ENCODE measurements at regions not wholly inside any gene's neighbourhood (a gene's known extent, or its start where the extent isn't known, plus 50 kb on each side); places are given as distances from the start of the nearest gene placed in this dataset.

DNA sequence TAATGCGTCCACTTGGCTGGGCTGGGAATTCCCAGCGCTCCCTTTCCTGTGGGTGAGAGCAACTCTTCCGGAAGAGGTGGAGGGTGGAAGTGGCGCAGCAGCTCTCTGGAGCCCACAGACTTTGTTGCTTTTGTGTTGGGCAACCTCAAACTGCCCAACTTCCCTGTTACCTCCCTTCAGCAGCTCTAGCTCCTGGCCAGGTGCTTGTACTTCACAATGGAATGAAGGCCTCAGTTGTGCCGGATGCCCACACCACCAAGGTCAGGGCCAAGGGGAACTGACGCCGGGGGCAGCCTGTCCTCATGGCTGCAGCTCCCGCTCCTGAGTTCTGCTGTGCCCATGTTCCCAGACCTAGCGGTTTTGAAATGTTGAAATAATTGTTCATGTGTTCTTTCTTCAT is 322.9 kb downstream of the GALR1 start:
- TF ChIP-seq, protein P1, sequence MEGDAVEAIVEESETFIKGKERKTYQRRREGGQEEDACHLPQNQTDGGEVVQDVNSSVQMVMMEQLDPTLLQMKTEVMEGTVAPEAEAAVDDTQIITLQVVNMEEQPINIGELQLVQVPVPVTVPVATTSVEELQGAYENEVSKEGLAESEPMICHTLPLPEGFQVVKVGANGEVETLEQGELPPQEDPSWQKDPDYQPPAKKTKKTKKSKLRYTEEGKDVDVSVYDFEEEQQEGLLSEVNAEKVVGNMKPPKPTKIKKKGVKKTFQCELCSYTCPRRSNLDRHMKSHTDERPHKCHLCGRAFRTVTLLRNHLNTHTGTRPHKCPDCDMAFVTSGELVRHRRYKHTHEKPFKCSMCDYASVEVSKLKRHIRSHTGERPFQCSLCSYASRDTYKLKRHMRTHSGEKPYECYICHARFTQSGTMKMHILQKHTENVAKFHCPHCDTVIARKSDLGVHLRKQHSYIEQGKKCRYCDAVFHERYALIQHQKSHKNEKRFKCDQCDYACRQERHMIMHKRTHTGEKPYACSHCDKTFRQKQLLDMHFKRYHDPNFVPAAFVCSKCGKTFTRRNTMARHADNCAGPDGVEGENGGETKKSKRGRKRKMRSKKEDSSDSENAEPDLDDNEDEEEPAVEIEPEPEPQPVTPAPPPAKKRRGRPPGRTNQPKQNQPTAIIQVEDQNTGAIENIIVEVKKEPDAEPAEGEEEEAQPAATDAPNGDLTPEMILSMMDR (IDR thresholded peaks at IDR 0.05; ENCODE audit: low read depth, low read length): no peak
- no peak overlapping the region for H3K4me3 ChIP-seq (ENCODE audit: low read depth, low read length)

DNA sequence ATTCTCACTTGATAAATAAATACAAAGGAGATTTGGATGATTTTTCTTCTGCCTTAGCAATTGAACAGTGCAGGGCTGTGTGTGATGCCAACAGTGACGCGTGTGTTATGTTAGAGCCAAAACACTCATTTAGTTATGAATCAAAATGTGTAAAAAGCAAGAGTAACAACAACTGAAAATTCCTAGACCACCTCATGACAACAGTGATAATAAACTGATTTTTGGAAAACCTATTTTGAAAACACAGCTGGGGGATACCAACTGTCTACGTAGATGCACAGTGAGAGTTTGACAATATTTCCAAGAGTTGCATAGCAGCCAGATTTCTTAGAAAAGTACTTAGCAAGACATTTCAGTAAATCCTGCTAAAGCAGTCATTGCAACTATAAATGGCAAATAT is 323.9 kb downstream of the GALR1 start:
- TF ChIP-seq, protein P1 (IDR thresholded peaks at IDR 0.05; ENCODE audit: low read depth, low read length): no peak
- no peak overlapping the region for H3K4me3 ChIP-seq (ENCODE audit: low read depth, low read length)

DNA sequence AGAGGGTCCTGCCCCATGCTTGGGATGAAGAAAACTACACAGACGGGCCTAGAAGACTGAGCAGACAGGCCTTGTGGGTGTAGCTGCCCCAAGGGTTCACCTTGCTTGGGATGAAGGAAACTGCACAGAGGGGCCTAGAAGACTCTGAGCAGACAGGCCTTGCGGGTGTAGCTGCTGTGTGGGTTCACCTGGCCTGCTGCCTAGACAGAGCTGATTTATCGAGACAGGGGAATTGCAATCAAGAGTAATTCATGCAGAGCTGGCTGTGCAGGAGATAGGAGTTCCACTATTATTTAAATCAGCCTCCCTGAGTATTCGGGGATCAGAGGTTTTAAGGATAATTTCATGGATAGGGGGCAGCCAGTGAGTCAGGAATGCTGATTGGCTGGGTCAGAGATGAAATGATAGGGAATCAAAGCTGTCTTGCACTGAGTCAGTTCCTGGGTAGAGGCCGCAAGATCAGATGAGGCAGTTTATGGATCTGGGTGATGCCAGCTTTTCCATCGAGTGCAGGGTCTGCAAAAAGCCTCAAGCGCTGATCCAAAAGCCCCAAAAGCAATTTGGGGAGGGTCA is 341.4 kb downstream of the GALR1 start:
- no peak overlapping the region for H3K4me3 ChIP-seq (ENCODE audit: low read depth, low read length)
- TF ChIP-seq, protein P1 (IDR thresholded peaks at IDR 0.05; ENCODE audit: low read depth, low read length): no peak

DNA sequence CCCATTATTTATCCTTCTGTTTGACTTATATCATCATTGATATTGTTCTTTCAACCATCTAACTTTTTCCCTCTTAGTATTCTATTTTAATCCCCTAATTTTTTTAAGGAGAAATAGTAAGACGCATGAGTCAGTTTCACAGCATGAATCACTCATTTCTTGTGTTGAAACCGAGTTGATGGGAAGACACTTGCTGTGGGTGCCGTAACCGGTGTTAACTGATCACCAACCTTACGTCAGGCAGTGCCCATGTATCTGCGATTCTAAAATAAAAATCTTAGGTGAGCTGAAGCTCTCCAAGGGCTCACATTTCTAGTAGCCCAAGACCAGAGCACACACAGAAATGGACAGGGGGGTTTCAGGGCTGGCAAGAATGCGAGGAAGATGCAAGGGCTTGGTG is 348.1 kb downstream of the GALR1 start:
- H3K4me3 ChIP-seq (ENCODE audit: low read depth, low read length): no peak overlapping the region
- TF ChIP-seq, protein P1 (IDR thresholded peaks at IDR 0.05; ENCODE audit: low read depth, low read length): no peak

DNA sequence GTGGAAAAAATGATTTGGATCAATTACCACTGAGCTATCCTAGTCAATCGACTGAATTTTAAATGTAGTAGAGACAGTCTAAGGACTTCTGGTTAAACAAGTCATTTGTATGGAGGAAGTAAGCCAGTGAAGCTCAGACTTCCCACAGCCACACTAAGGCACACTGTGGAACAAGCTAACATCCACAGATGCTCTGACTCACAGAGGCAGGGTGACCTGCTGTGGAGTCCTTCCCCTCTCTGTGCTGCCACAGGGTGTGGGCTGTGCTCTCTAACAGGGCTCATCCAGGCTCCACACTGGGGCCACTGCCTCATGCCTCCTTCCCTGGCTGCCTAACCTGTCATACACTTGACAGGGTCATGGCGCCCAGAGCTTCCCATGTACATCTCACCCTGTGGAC is 351.0 kb downstream of the GALR1 start:
- TF ChIP-seq, protein P1 (IDR thresholded peaks at IDR 0.05; ENCODE audit: low read depth, low read length): no peak
- no peak overlapping the region for H3K4me3 ChIP-seq (ENCODE audit: low read depth, low read length)

DNA sequence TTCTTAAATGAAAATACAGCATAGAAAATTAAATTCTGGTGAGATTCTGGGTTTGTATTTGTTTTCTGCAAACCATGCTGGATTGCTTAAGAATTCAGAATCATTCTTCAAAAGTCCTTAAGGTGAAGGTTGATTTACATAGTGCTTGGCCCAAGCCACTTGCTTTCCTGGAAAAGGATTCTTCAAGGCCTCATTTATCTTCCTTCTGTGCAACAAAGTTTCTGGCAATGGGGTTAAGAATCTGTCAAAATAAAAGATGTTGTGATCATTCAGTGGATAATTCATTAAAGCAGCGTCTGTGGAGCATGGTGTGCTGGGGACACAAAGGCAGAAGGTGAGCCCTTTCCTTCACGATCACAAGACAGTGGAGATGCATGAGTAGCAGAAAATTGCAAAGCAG is 351.9 kb downstream of the GALR1 start:
- TF ChIP-seq, protein P1 (IDR thresholded peaks at IDR 0.05; ENCODE audit: low read depth, low read length): no peak
- no peak overlapping the region for H3K4me3 ChIP-seq (ENCODE audit: low read depth, low read length)

DNA sequence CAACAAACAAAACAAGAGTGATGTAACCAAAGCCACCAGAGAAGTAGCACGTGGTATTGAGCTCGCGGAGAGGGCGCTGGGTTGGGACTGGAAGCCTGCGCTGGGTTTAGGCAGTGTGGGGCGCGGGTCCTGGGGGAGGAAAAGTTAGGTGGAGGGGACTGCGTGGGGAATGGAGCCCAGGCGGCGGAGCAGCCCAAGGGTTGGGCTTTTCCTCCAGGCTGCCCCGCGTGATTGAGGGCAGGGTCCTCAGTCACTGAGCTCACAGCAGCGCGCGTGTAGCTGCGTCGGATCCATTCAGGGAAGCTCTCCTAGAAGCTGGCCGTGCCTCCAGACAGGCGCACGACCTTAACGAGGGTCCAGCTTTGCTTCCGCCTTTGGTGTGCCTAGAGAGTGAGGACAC is 357.4 kb downstream of the GALR1 start:
- TF ChIP-seq, protein P1 (IDR thresholded peaks at IDR 0.05; ENCODE audit: low read depth, low read length): no peak
- H3K4me3 ChIP-seq (ENCODE audit: low read depth, low read length): no peak overlapping the region
